ENCODE measurements at regions not wholly inside any gene's neighbourhood (a gene's known extent, or its start where the extent isn't known, plus 50 kb on each side); places are given as distances from the start of the nearest gene placed in this dataset.
"Not testable (repeated sequence)": the region's sequence is repeated elsewhere in the genome, so short reads cannot be mapped to it uniquely, and the experiment has no call there.

DNA sequence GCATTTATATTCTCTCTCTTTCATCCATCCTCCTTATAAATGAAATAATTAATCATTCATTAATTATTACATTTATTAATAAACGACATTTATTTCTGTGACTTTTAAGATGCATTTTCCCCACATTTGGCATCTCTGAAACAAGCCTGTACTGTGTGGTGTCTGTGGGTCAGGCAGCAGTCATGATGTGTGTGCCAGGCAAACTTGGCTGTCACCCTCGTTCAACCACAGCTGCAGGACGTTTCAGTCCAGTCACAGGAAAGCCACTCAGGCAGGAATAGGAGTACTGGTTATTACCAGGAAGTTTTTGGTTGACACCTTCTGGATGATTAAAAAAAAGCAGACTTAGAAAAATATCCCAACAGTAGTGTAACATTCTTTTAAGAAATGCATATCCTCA, 175.6 kb upstream of the LRRC61 start:
- TF ChIP-seq, protein P1, sequence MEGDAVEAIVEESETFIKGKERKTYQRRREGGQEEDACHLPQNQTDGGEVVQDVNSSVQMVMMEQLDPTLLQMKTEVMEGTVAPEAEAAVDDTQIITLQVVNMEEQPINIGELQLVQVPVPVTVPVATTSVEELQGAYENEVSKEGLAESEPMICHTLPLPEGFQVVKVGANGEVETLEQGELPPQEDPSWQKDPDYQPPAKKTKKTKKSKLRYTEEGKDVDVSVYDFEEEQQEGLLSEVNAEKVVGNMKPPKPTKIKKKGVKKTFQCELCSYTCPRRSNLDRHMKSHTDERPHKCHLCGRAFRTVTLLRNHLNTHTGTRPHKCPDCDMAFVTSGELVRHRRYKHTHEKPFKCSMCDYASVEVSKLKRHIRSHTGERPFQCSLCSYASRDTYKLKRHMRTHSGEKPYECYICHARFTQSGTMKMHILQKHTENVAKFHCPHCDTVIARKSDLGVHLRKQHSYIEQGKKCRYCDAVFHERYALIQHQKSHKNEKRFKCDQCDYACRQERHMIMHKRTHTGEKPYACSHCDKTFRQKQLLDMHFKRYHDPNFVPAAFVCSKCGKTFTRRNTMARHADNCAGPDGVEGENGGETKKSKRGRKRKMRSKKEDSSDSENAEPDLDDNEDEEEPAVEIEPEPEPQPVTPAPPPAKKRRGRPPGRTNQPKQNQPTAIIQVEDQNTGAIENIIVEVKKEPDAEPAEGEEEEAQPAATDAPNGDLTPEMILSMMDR (IDR thresholded peaks at IDR 0.05): not testable (repeated sequence)
- TF ChIP-seq POLR2A, POLR2AphosphoS5 (IDR thresholded peaks at IDR 0.05): not testable (repeated sequence)
